Activated CD4-positive, alpha-beta T cell treated with anti-CD3 and anti-CD28 coated beads for 36 hours (primary cell): ENCODE measurements at regions not wholly inside any gene's neighbourhood (a gene's known extent, or its start where the extent isn't known, plus 50 kb on each side); places are given as distances from the start of the nearest gene placed in this dataset.

Source experiments
- ATAC-seq: fragments of 200-7000 bp; cut with Tn5 transposase; one replicate; pipeline ENCODE4 v1.10.0; 2021; ENCODE audit warnings: mild to moderate bottlenecking, moderate library complexity
- CTCF ChIA-PET: fragments of 350-600 bp; sonication (Branson Sonifier 250); formaldehyde crosslinking; loops from one replicate; lab custom pipeline; 2021; ENCODE audit warnings: antibody characterized with exemption; lab: Charles Lee
- POLR2A ChIA-PET: fragments of 350-600 bp; sonication (Branson Sonifier 250); formaldehyde crosslinking; loops from one replicate; lab custom pipeline; 2021; ENCODE audit warnings: antibody characterized with exemption, inconsistent platforms; lab: Charles Lee
- DNase-seq: peaks from one replicate; pipeline ENCODE4 v3.0.0-alpha.2; 2020
- H3K27ac Mint-ChIP-seq: one replicate; pipeline ENCODE4 v1.8.0; 2021; ENCODE audit warnings: mixed read lengths
- H3K27me3 Mint-ChIP-seq: one replicate; pipeline ENCODE4 v1.8.0; 2021; ENCODE audit warnings: mixed read lengths
- H3K36me3 Mint-ChIP-seq: one replicate; pipeline ENCODE4 v1.8.0; 2021; ENCODE audit warnings: low read depth, mixed read lengths
- H3K4me1 Mint-ChIP-seq: one replicate; pipeline ENCODE4 v1.8.0; 2021; ENCODE audit warnings: mixed read lengths
- H3K4me3 Mint-ChIP-seq: one replicate; pipeline ENCODE4 v1.8.0; 2021; ENCODE audit warnings: mild to moderate bottlenecking, moderate library complexity, mixed read lengths
- H3K9me3 Mint-ChIP-seq: one replicate; pipeline ENCODE4 v1.8.0; 2021; ENCODE audit warnings: low read depth, mixed read lengths
- intact Hi-C, 2 experiments: fragments of 100-400 bp; cut with DNase I in 1 of 2; cut with micrococcal nuclease in 1 of 2; formaldehyde crosslinking; loops; one replicate each; pipeline versions ENCODE4 v1.14.2 to v1.15.1; 2022 to 2024; cut with DNase I, micrococcal nuclease

GRCh38 chr3:168342946-168343850 lies 247.5 kb upstream of the GOLIM4 start:
- Mint-ChIP-seq H3K27ac (no peak overlapping the region), H3K4me1 (no peaks in the 10 kb centered on the region), H3K36me3 (no peaks in the 10 kb centered on the region), H3K27me3 (no peaks in the 10 kb centered on the region), H3K4me3 (no peak overlapping the region), H3K9me3 (no peaks in the 10 kb centered on the region)
- intact Hi-C loops: no loop called here
- POLR2A ChIA-PET: no interaction called here
- ATAC-seq (no peak), DNase-seq (no peak)
- CTCF ChIA-PET: no interaction called here

- CTCF ChIA-PET: no interaction called here
- Mint-ChIP-seq H3K36me3 (no peaks in the 10 kb centered on the region), H3K4me1 (no peaks in the 10 kb centered on the region), H3K4me3 (no peak overlapping the region), H3K27ac (no peak overlapping the region), H3K27me3 (no peaks in the 10 kb centered on the region), H3K9me3 (no peaks in the 10 kb centered on the region)
- DNase-seq: no peak
- no peak for ATAC-seq
- intact Hi-C loops: no loop called here
- POLR2A ChIA-PET: no interaction called here
Measured at GRCh38 chr3:168341956-168342936, 246.5 kb upstream of the GOLIM4 start.

GRCh38 chr3:168341192-168341815 lies 245.6 kb upstream of the GOLIM4 start:
- H3K27me3 Mint-ChIP-seq: no peaks in the 10 kb centered on the region
- no peak for DNase-seq
- CTCF ChIA-PET: no interaction called here
- POLR2A ChIA-PET: no interaction called here
- ATAC-seq: no peak
- H3K4me3 Mint-ChIP-seq: no peak overlapping the region
- no peaks in the 10 kb centered on the region for H3K9me3 Mint-ChIP-seq
- intact Hi-C loops: no loop called here
- H3K36me3 Mint-ChIP-seq: no peaks in the 10 kb centered on the region
- H3K27ac Mint-ChIP-seq: no peak overlapping the region
- no peaks in the 10 kb centered on the region for H3K4me1 Mint-ChIP-seq

- H3K36me3 Mint-ChIP-seq: no peaks in the 10 kb centered on the region
- no peaks in the 10 kb centered on the region for H3K27me3 Mint-ChIP-seq
- intact Hi-C loops: no loop called here
- CTCF ChIA-PET: no interaction called here
- no peak for ATAC-seq
- H3K4me3 Mint-ChIP-seq: no peak overlapping the region
- no peaks in the 10 kb centered on the region for H3K4me1 Mint-ChIP-seq
- POLR2A ChIA-PET: no interaction called here
- H3K27ac Mint-ChIP-seq: no peak overlapping the region
- H3K9me3 Mint-ChIP-seq: no peaks in the 10 kb centered on the region
- no peak for DNase-seq
Measured at GRCh38 chr3:168338161-168338560, 242.4 kb upstream of the GOLIM4 start.

- Mint-ChIP-seq H3K9me3 (peaks cover 4% of the 10 kb centered on the region), H3K4me1 (no peaks in the 10 kb centered on the region), H3K4me3 (no peak overlapping the region), H3K27me3 (no peaks in the 10 kb centered on the region), H3K27ac (no peak overlapping the region), H3K36me3 (no peaks in the 10 kb centered on the region)
- ChIA-PET CTCF (no interaction called here), POLR2A (no interaction called here)
- DNase-seq (no peak), ATAC-seq (no peak)
- intact Hi-C loops: no loop called here
Measured at GRCh38 chr3:168336276-168336675, 240.6 kb upstream of the GOLIM4 start.

GRCh38 chr3:168333410-168333935 lies 237.7 kb upstream of the GOLIM4 start:
- no peak overlapping the region for H3K27ac Mint-ChIP-seq
- no peaks in the 10 kb centered on the region for H3K4me1 Mint-ChIP-seq
- intact Hi-C loops: no loop called here
- no peaks in the 10 kb centered on the region for H3K27me3 Mint-ChIP-seq
- CTCF ChIA-PET: no interaction called here
- DNase-seq (no peak), ATAC-seq (no peak)
- POLR2A ChIA-PET: no interaction called here
- H3K9me3 Mint-ChIP-seq: peaks cover 4% of the 10 kb centered on the region
- H3K36me3 Mint-ChIP-seq: no peaks in the 10 kb centered on the region
- no peak overlapping the region for H3K4me3 Mint-ChIP-seq

GRCh38 chr3:168331756-168332155 lies 236.0 kb upstream of the GOLIM4 start:
- H3K9me3 Mint-ChIP-seq: peaks cover 4% of the 10 kb centered on the region
- DNase-seq (no peak), ATAC-seq (no peak)
- no peaks in the 10 kb centered on the region for H3K36me3 Mint-ChIP-seq
- POLR2A ChIA-PET: no interaction called here
- CTCF ChIA-PET: no interaction called here
- no peaks in the 10 kb centered on the region for H3K27me3 Mint-ChIP-seq
- intact Hi-C loops: no loop called here
- H3K4me1 Mint-ChIP-seq: no peaks in the 10 kb centered on the region
- H3K4me3 Mint-ChIP-seq: no peak overlapping the region
- no peak overlapping the region for H3K27ac Mint-ChIP-seq

GRCh38 chr3:168330983-168331382 lies 235.3 kb upstream of the GOLIM4 start:
- H3K9me3 Mint-ChIP-seq: peaks cover 4% of the 10 kb centered on the region
- H3K36me3 Mint-ChIP-seq: no peaks in the 10 kb centered on the region
- ChIA-PET CTCF (interaction anchor here (0.6 kb wide), 1 partner anchor 907 kb away, joined by 3 read pairs; no protein-coding TSS in a partner anchor), POLR2A (no interaction called here)
- H3K4me1 Mint-ChIP-seq: no peaks in the 10 kb centered on the region
- H3K4me3 Mint-ChIP-seq: no peak overlapping the region
- intact Hi-C loops: no loop called here
- H3K27me3 Mint-ChIP-seq: no peaks in the 10 kb centered on the region
- no peak for ATAC-seq
- no peak for DNase-seq
- H3K27ac Mint-ChIP-seq: no peak overlapping the region

- H3K27me3 Mint-ChIP-seq: no peaks in the 10 kb centered on the region
- no peak overlapping the region for H3K4me3 Mint-ChIP-seq
- POLR2A ChIA-PET: no interaction called here
- intact Hi-C loops: no loop called here
- H3K9me3 Mint-ChIP-seq: peaks cover 4% of the 10 kb centered on the region
- CTCF ChIA-PET: interaction anchor here (1.8 kb wide), 1 partner anchor 9 kb away, joined by 4 read pairs; no protein-coding TSS in a partner anchor
- H3K36me3 Mint-ChIP-seq: no peaks in the 10 kb centered on the region
- H3K4me1 Mint-ChIP-seq: no peaks in the 10 kb centered on the region
- H3K27ac Mint-ChIP-seq: no peak overlapping the region
- DNase-seq (no peak), ATAC-seq (no peak)
Measured at GRCh38 chr3:168327856-168328255, 232.1 kb upstream of the GOLIM4 start.

- DNase-seq (no peak), ATAC-seq (no peak)
- Mint-ChIP-seq H3K4me1 (no peaks in the 10 kb centered on the region), H3K36me3 (no peaks in the 10 kb centered on the region), H3K27ac (no peak overlapping the region), H3K9me3 (no peaks in the 10 kb centered on the region), H3K27me3 (no peaks in the 10 kb centered on the region), H3K4me3 (no peak overlapping the region)
- POLR2A ChIA-PET: no interaction called here
- intact Hi-C loops: no loop called here
- CTCF ChIA-PET: no interaction called here
Measured at GRCh38 chr3:168325684-168326083, 230.0 kb upstream of the GOLIM4 start.

- Mint-ChIP-seq H3K36me3 (no peaks in the 10 kb centered on the region), H3K9me3 (no peaks in the 10 kb centered on the region), H3K4me3 (no peak overlapping the region), H3K27me3 (no peaks in the 10 kb centered on the region), H3K4me1 (no peaks in the 10 kb centered on the region), H3K27ac (no peak overlapping the region)
- ChIA-PET CTCF (no interaction called here), POLR2A (no interaction called here)
- DNase-seq (no peak), ATAC-seq (no peak)
- intact Hi-C loops: no loop called here
Measured at GRCh38 chr3:168322941-168323340, 227.2 kb upstream of the GOLIM4 start.
